KBM-7 (cell line): ENCODE measurements at regions not wholly inside any gene's neighbourhood (a gene's known extent, or its start where the extent isn't known, plus 50 kb on each side); places are given as distances from the start of the nearest gene placed in this dataset.
"Not testable (repeated sequence)": the region's sequence is repeated elsewhere in the genome, so short reads cannot be mapped to it uniquely, and the experiment has no call there.

Source experiments
- DNase-seq: peaks from one replicate; pipeline ENCODE4 v3.0.0-alpha.2; 2015
- in situ Hi-C: fragments of 300-500 bp; cut with MboI; formaldehyde crosslinking; loops from 2 replicates; pipeline ENCODE4 v1.14.3; 2020; ENCODE audit warnings: low sequenced_read_pairs, low pct_unique_long_range_greater_than_20kb, mixed read lengths

DNA sequence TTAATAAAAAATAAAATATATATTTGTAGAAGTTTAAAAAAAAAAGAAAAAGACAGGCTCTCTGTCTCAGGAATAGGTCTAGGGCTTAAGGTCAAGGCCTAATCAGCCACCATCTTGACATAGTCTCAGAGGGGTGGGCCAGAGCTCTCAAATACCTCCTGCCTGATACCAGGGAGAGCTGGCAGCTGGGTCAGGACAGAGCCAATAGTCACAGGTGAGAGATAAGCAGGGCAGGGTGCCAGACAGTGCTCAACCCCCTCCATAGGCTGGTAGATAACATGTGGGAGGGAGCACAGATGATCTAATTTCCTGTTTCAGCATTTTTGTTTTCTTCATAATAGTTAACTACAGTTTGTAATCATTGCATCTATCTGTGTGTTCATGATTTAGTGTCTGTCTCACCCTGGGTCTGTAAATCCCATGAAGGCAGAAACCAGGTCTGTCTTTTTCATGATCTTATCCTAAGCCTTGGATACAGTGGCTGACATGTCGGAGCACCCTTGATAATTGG lies 152.0 kb upstream of the GRIK3 start:
- no peak for DNase-seq
- in situ Hi-C loops = no loop called here

GRCh38 chr1:37189111-37189510 lies 154.8 kb upstream of the GRIK3 start:
- in situ Hi-C loops = no loop called here
- DNase-seq = no peak

DNA sequence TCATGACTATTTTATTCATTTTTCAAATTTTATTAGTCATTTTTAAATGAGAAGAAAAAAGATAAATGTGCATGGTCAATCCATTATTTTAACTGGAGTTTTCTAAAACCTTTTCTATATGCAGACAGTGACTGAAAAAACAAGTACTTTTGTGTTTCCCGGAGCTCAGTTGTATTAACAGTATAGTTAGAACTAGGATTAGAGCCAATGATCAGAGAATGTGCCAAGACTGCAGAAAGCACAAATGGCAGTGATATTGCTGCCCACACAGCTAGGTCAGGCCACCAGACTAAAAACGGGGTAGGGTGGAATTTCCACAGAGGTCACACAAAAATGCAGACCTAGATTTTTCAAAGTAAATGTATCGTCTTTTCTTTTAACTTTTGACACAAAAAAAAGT lies 163.1 kb upstream of the GRIK3 start:
- no peak for DNase-seq
- in situ Hi-C loops = no loop called here

DNA sequence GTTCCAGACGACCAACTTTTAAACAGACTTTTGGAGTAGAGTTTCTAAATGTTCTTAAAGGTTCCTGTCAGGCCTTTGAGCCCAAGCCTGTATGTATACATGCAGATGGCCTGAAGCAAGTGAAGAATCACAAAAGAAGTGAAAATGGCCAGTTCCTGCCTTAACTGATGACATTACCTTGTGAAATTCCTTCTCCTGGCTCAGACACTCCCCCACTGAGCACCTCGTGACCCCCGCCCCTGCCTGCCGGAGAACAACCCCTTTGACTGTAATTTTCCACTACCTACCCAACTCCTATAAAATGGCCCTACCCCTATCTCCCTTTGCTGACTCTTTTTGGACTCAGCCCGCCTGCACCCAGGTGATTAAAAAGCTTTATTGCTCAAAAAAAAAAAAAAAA lies 180.0 kb upstream of the GRIK3 start:
- DNase-seq, in situ Hi-C loops: not testable (repeated sequence)

DNA sequence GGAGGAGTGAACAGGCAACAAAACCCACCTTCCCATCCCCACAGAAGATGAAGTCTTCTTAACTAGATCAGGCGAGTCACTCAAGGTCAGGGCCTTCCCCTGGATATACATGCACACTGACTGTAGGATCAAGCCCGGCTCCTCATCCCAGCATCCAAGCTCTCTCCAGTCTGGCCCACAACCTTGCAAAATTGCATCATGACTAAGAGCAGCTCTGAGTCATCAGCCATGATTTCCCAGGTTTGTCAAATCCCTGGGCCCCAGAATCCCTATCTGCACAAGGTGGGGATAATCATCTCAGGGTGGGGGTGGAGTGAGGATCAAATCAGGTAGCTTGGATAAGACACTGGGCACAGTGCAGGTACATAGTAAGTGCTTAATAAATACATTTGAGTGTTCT lies 199.3 kb upstream of the GRIK3 start:
- in situ Hi-C loops = no loop called here
- DNase-seq = no peak

- in situ Hi-C loops = no loop called here
- DNase-seq = no peak
Observed at GRCh38 chr1:37234941-37235418, 200.7 kb upstream of the GRIK3 start.

DNA sequence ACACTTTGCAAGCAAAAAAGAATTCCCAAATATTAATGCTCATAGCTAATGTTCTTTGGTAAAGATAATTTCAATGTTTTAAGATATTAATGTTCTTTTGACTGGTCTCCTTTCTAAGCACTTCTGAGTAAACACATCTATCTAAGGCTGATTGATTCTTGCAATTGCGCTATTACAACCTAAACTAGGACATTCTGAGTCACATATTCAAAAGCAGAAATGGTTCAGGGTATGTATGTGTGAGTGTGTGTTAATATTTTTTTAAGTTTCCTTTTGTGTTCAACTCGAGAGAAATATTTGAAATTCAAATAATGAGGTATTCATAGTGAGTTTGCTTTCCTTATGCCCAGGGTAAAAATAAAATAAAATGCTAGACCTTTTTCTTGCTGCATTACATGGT lies 203.6 kb upstream of the GRIK3 start:
- in situ Hi-C loops = no loop called here
- DNase-seq = no peak

DNA sequence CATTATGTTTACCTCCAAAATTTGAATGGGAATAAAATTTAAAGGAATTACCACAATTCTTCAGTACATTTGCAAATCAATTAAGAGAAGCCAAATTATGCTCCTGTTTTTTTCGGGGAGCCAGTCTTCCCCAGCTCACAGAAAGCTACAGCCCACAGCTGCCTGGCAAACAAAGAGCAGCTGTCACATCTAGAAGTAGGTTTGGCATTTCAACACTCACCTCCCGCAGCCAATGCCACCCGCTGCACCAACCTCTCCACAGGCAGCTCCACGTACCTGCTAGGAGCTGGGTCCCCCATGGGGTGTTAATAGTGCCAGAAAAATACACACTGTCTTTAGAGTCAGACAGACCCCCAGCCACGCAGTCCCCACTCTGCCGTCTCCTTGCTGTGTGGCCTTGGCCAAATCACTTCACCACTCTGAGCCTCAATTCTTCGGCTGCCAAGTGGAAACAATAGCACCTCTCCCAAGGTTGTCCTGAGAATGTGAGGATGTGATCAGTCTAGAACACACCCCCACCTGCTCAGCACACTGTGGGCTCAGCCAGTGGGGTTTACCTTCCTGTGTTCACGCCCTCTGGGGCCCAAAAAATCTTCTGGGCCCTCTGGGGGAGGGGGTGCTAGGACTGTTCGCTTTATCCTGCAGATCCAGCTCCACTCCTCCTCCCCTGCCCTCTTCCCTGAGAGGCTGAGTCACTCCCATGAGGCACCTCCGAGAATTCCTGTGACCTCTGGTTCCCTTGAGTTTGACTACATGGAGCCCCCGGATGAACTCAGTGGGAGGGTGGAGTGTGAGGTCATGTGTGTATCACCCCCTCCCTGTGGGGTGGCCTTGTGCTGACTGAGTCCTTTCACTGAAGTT lies 204.3 kb upstream of the GRIK3 start:
- in situ Hi-C loops = no loop called here
- DNase-seq = no peak

- DNase-seq = no peak
- in situ Hi-C loops = no loop called here
Observed at GRCh38 chr1:37239225-37239740, 205.0 kb upstream of the GRIK3 start.

- no peak for DNase-seq
- in situ Hi-C loops = no loop called here
Observed at GRCh38 chr1:37240897-37241296, 206.6 kb upstream of the GRIK3 start.

DNA sequence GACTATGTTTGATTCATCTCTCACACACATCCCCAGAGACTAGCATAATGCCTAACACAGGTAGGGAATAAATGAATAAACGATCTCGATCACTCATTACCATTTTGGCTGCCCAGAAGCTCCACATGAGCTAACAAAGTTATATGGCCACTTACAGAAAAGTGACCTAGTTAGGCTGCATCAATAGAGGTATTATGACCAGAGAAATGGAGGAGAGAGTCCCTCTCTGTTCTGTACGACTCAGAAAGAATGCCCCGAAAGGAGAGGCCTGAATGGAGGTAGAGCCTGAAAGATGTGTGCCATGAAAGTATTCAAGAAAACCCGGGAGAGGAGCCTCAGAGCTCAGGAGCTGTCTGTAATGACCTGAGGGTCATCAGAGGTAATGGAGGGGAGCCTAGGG lies 208.2 kb upstream of the GRIK3 start:
- DNase-seq = no peak
- in situ Hi-C loops = no loop called here

DNA sequence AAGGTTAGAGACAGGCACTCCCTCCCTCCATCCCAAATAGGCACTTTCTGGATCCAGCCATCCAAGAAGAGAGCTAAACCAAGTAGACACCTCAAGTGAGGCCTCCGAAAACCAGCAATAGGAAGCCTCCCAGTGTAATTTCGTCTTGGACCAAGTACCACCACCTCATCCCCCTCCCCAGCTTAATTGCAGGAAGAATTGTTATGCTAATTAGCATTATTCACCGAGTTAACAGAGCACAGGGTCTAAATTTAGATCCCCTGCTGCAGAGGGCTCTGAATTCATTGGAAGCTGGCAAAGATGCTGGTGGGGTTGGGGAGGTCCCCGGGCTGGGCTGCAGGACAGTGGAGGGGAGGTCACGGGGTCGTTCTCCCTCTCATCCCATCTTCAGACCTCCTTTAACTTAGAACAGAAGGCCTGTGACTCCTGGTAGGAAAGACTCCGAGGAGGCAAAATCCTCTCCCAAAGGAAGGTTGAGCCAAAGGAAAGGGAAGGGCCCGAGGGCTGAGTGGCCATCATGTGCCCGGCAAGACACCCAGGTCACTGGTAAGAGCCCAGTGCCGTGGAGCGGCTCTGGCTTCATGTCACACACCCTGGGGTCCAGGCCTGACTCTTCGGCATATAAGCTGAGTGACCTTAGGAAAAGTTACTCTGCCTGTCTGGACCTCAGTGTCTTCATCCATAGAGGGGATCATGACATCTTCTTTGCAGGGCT lies 209.2 kb upstream of the GRIK3 start:
- DNase-seq = no peak
- in situ Hi-C loops = no loop called here

- in situ Hi-C loops = no loop called here
- DNase-seq = no peak
Observed at GRCh38 chr1:37244083-37244480, 209.8 kb upstream of the GRIK3 start.

GRCh38 chr1:37244815-37245214 lies 210.5 kb upstream of the GRIK3 start:
- in situ Hi-C loops = no loop called here
- DNase-seq = no peak

DNA sequence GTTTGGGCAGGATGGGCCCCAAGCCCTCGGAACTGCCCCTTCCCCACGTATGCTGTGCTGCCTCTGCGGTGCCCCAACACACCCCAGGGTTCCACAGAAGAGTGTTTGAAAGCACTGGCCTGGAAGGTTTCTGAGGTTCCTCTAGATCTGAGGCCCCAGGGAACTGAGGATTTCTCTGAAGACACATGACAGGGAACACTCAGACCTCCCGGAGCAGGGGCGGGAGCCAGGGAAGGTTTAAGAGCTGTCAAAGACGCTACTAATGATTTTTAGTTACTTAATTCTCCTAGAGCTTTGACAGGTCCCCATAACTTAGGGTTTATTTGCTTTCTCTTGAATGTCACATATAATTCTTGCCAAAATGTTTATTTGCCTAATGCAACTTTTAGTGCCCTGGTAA lies 212.3 kb upstream of the GRIK3 start:
- in situ Hi-C loops = no loop called here
- no peak for DNase-seq

GRCh38 chr1:37250371-37250770 lies 216.1 kb upstream of the GRIK3 start:
- in situ Hi-C loops = no loop called here
- no peak for DNase-seq

DNA sequence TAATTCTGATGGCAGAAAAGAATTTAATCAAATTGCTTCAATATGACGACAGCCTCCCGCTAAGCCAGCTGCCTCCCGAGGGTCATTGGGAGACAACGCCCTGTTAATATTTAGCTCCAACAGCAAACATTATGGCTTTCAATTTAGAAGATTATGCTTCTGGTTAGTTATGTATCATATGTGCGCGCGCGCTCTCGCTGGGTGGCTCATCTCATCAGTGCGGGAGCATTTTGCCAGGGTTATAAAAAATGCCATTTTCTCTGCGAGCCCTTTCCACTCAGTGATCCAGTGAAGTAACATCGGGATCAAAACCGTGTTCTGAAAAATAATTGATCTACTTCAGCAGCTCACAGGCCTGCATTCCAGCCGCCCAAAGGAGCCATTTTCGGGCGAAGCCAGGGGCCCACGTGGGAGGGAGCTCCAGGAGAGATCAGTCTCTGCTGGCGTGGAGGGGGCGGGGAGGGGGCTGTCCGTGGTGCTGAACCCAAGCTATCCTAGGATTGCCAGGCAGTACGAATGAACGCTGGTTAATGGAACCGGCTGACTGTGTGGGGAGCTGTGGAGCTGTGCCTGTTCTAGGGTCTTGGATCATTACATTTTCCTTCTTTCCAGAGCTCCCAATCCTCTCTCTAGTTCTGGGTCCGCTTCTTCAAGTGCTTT lies 219.1 kb upstream of the ZC3H12A start:
- in situ Hi-C loops = no loop called here
- peak; percentile 16 for DNase-seq

GRCh38 chr1:37255868-37256267 lies 218.5 kb upstream of the ZC3H12A start:
- in situ Hi-C loops = no loop called here
- no peak for DNase-seq

DNA sequence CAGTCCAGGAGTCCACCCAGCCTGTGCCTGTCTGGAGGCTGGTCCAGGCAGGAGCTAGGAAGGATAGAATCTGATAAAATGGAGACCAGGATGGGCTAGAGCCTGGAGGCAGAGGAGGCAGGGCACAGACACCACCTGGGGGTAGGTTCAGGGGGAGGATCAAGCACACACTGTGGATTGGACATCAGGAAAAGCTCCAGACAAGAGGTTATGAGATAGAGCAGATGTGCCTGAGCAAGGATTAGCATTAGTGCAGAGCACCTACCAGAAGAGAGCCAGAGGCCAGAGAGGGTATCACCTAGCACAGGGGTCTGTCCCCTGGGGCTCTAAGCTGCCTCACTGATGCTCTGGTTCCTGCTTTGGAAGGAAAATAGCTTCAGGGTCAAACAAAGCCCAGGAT lies 216.7 kb upstream of the ZC3H12A start:
- in situ Hi-C loops = no loop called here
- DNase-seq = no peak

DNA sequence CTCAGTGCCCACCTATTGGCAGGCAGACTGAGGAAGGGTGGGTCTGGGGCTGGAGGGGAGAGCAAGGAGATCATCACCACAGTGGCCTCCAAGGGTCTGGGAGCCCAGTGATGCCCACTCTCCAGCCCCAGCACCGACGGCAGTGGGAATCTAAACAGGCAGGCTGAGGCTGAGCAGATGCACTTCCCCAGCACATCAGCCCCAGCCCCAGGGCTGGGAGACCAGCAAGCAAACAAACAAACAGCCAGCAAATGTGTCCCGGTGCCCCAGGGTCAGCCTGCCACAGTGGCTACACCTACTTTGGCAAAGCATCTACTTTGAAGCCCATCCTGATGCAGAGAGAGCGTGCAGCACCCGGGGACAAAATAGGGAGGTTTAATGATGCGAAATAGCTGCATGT lies 216.3 kb upstream of the ZC3H12A start:
- DNase-seq = no peak
- in situ Hi-C loops = no loop called here
